Neural progenitor cell (in vitro differentiated cells): ENCODE measurements at regions not wholly inside any gene's neighbourhood (a gene's known extent, or its start where the extent isn't known, plus 50 kb on each side); places are given as distances from the start of the nearest gene placed in this dataset.

Experiments
- DNase-seq: peaks from one replicate; pipeline ENCODE4 v3.0.0-alpha.2; 2016; ENCODE audit warnings: low spot score
- H2AFZ ChIP-seq: fragments of 200-600 bp; sonication (generic); replicated peaks from 2 replicates; pipeline ENCODE4 v1.6.1; 2016; ENCODE audit warnings: antibody characterized with exemption
- H3F3A ChIP-seq: fragments of 200-600 bp; sonication (generic); 2 replicates; pipeline ENCODE4 v1.6.1; 2016; ENCODE audit warnings: antibody characterized with exemption, low read depth
- H3K27ac ChIP-seq: fragments of 200-600 bp; sonication (generic); 2 replicates; pipeline ENCODE4 v1.5.1; 2016; ENCODE audit warnings: mild to moderate bottlenecking
- H3K27me3 ChIP-seq: fragments of 200-600 bp; sonication (generic); 2 replicates; pipeline ENCODE4 v1.6.1; 2016; ENCODE audit warnings: mild to moderate bottlenecking, moderate library complexity
- H3K36me3 ChIP-seq: fragments of 200-600 bp; sonication (generic); 2 replicates; pipeline ENCODE4 v1.5.1; 2016
- H3K4me1 ChIP-seq: fragments of 200-600 bp; sonication (generic); 2 replicates; pipeline ENCODE4 v1.6.1; 2016; ENCODE audit warnings: mixed run types
- H3K4me2 ChIP-seq: fragments of 200-600 bp; sonication (generic); 2 replicates; pipeline ENCODE4 v1.6.1; 2016
- H3K4me3 ChIP-seq: fragments of 200-600 bp; sonication (generic); 2 replicates; pipeline ENCODE4 v1.5.1; 2016
- H3K79me2 ChIP-seq: fragments of 200-600 bp; sonication (generic); 2 replicates; pipeline ENCODE4 v1.6.1; 2016; ENCODE audit warnings: low read depth
- H3K9ac ChIP-seq: fragments of 200-600 bp; sonication (generic); 2 replicates; pipeline ENCODE4 v1.6.1; 2016
- H3K9me3 ChIP-seq: fragments of 200-600 bp; sonication (generic); 2 replicates; pipeline ENCODE4 v1.5.1; 2016; ENCODE audit warnings: low read depth
- H4K20me1 ChIP-seq: fragments of 200-600 bp; sonication (generic); 2 replicates; pipeline ENCODE4 v1.6.1; 2016; ENCODE audit warnings: low read depth
- H3K27ac Mint-ChIP-seq: 3 replicates; pipeline ENCODE4 v1.8.0; 2021; ENCODE audit warnings: mixed read lengths
- H3K27me3 Mint-ChIP-seq: 2 replicates; pipeline ENCODE4 v1.8.0; 2022; ENCODE audit warnings: low read depth, mild to moderate bottlenecking, inconsistent platforms, moderate library complexity, mixed read lengths; ENCODE audit not compliant: insufficient read depth
- H3K36me3 Mint-ChIP-seq: 3 replicates; pipeline ENCODE4 v1.8.0; 2021; ENCODE audit warnings: mixed read lengths
- H3K4me1 Mint-ChIP-seq: 3 replicates; pipeline ENCODE4 v1.8.0; 2021; ENCODE audit warnings: mixed read lengths
- H3K4me3 Mint-ChIP-seq: 3 replicates; pipeline ENCODE4 v1.8.0; 2021; ENCODE audit warnings: mild to moderate bottlenecking, moderate library complexity, mixed read lengths
- H3K9me3 Mint-ChIP-seq: 3 replicates; pipeline ENCODE4 v1.8.0; 2020; ENCODE audit warnings: mixed read lengths
- CTCF ChIP-seq: fragments of 200-600 bp; sonication (generic); IDR thresholded peaks from 2 replicates; pipeline ENCODE4 v1.5.1; 2017; ENCODE audit warnings: antibody characterized with exemption, mild to moderate bottlenecking
- EZH2 ChIP-seq: fragments of 200-600 bp; sonication (generic); IDR thresholded peaks from 2 replicates; pipeline ENCODE4 v1.6.1; 2017; ENCODE audit warnings: antibody characterized with exemption, mild to moderate bottlenecking, moderate library complexity
- EZH2phosphoT487 ChIP-seq: fragments of 200-600 bp; sonication (generic); IDR thresholded peaks from 2 replicates; pipeline ENCODE4 v1.6.1; 2017; ENCODE audit warnings: antibody characterized with exemption

- DNase-seq = no peak
- Histone ChIP-seq H3K79me2 (no peaks in the 10 kb centered on the region), H3K9me3 (no peaks in the 10 kb centered on the region), H3K27ac (no peak overlapping the region), H3K4me3 (no peak overlapping the region), H3F3A (no peaks in the 10 kb centered on the region), H3K36me3 (no peaks in the 10 kb centered on the region), H3K4me2 (no peak overlapping the region), H2AFZ (no peak overlapping the region), H3K27me3 (no peaks in the 10 kb centered on the region), H3K4me1 (no peaks in the 10 kb centered on the region), H3K9ac (no peak overlapping the region), H4K20me1 (no peaks in the 10 kb centered on the region)
- H3K4me1 Mint-ChIP-seq = no peaks in the 10 kb centered on the region
- H3K9me3 Mint-ChIP-seq = peaks cover 2% of the 10 kb centered on the region
- H3K4me3 Mint-ChIP-seq = no peak overlapping the region
- TF ChIP-seq EZH2phosphoT487 (no peak), EZH2 (no peak), CTCF (no peak)
- H3K27me3 Mint-ChIP-seq = peaks cover 3% of the 10 kb centered on the region
- H3K27ac Mint-ChIP-seq = no peak overlapping the region
- H3K36me3 Mint-ChIP-seq = no peaks in the 10 kb centered on the region
Measured at GRCh38 chr1:189022015-189022414, 1455.6 kb downstream of the BRINP3 start.

GRCh38 chr1:189027512-189027911 is 1450.2 kb downstream of the BRINP3 start:
- Histone ChIP-seq H3K79me2 (no peaks in the 10 kb centered on the region), H3K9ac (no peak overlapping the region), H3K27ac (no peak overlapping the region), H3K9me3 (no peaks in the 10 kb centered on the region), H4K20me1 (no peaks in the 10 kb centered on the region), H3K4me1 (no peaks in the 10 kb centered on the region), H2AFZ (peak overlapping the region; percentile 63), H3F3A (no peaks in the 10 kb centered on the region), H3K4me2 (no peak overlapping the region), H3K27me3 (no peaks in the 10 kb centered on the region), H3K4me3 (no peak overlapping the region), H3K36me3 (no peaks in the 10 kb centered on the region)
- no peaks in the 10 kb centered on the region for H3K36me3 Mint-ChIP-seq
- peaks cover 1% of the 10 kb centered on the region for H3K27me3 Mint-ChIP-seq
- H3K27ac Mint-ChIP-seq = no peak overlapping the region
- no peak for DNase-seq
- peaks cover 2% of the 10 kb centered on the region for H3K9me3 Mint-ChIP-seq
- TF ChIP-seq EZH2 (no peak), CTCF (no peak), EZH2phosphoT487 (no peak)
- H3K4me3 Mint-ChIP-seq = no peak overlapping the region
- H3K4me1 Mint-ChIP-seq = no peaks in the 10 kb centered on the region

- no peaks in the 10 kb centered on the region for H3K79me2 ChIP-seq
- no peaks in the 10 kb centered on the region for H3K27me3 ChIP-seq
- Mint-ChIP-seq H3K4me3 (no peak overlapping the region), H3K4me1 (no peaks in the 10 kb centered on the region), H3K9me3 (no peaks in the 10 kb centered on the region), H3K27ac (no peak overlapping the region), H3K27me3 (no peaks in the 10 kb centered on the region), H3K36me3 (no peaks in the 10 kb centered on the region)
- H3K4me3 ChIP-seq = no peak overlapping the region
- no peaks in the 10 kb centered on the region for H3K36me3 ChIP-seq
- H3K4me2 ChIP-seq = no peak overlapping the region
- no peaks in the 10 kb centered on the region for H3F3A ChIP-seq
- H2AFZ ChIP-seq = no peak overlapping the region
- no peak for DNase-seq
- H3K27ac ChIP-seq = no peak overlapping the region
- H3K9me3 ChIP-seq = no peaks in the 10 kb centered on the region
- no peaks in the 10 kb centered on the region for H4K20me1 ChIP-seq
- H3K9ac ChIP-seq = no peak overlapping the region
- H3K4me1 ChIP-seq = no peaks in the 10 kb centered on the region
- no peak for TF ChIP-seq EZH2
- no peak for TF ChIP-seq EZH2phosphoT487
- TF ChIP-seq CTCF = no peak
Measured at GRCh38 chr1:189033169-189033568, 1444.5 kb downstream of the BRINP3 start.

- H3K27me3 ChIP-seq = no peaks in the 10 kb centered on the region
- no peaks in the 10 kb centered on the region for H4K20me1 ChIP-seq
- H3K27ac ChIP-seq = no peak overlapping the region
- no peaks in the 10 kb centered on the region for H3F3A ChIP-seq
- no peaks in the 10 kb centered on the region for H3K4me1 ChIP-seq
- H3K9me3 Mint-ChIP-seq = no peaks in the 10 kb centered on the region
- H3K4me1 Mint-ChIP-seq = no peaks in the 10 kb centered on the region
- no peaks in the 10 kb centered on the region for H3K27me3 Mint-ChIP-seq
- no peak overlapping the region for H3K9ac ChIP-seq
- no peak overlapping the region for H3K4me2 ChIP-seq
- no peak overlapping the region for H3K4me3 Mint-ChIP-seq
- H2AFZ ChIP-seq = peak overlapping the region; percentile 30
- DNase-seq = no peak
- no peaks in the 10 kb centered on the region for H3K9me3 ChIP-seq
- no peaks in the 10 kb centered on the region for H3K36me3 Mint-ChIP-seq
- H3K4me3 ChIP-seq = no peak overlapping the region
- TF ChIP-seq CTCF (no peak), EZH2 (no peak), EZH2phosphoT487 (no peak)
- H3K79me2 ChIP-seq = no peaks in the 10 kb centered on the region
- no peaks in the 10 kb centered on the region for H3K36me3 ChIP-seq
- H3K27ac Mint-ChIP-seq = no peak overlapping the region
Measured at GRCh38 chr1:189036628-189037027, 1441.0 kb downstream of the BRINP3 start.
